ENCODE measurements at regions not wholly inside any gene's neighbourhood (a gene's known extent, or its start where the extent isn't known, plus 50 kb on each side); places are given as distances from the start of the nearest gene placed in this dataset.

DNA sequence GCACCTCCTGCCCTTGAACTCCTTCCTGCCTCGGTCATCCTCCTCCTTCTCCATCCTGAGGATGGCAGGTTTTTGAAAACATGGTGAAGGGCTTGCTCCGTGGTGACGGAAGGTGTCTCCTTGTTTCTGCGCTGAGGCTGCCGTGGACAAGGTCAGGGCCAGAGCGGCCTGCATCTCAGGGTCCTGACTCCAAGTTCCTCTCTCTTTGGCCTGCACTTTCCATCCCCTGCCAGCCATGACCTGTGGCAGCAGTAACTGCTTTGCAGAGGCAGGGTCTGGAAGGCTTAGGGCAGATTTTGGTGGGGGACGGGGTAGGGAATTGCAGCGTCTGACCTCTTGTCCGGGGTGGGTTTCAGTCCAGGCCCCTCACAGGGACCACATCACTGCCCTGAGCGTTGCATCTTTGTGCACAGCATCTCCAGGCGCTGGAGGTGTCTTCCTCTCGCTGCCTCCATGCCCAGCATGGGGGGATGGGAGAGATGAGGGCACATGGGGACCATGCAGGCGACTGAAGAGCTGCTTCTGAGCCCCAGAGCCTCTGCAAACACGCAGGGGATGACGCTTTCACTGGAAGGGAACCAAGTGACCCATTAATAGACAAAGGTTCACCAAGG is 216.8 kb downstream of the TEX29 start:
- no peak for DNase-seq (ENCODE audit: low spot score)

GRCh38 chr13:111537843-111538499 is 217.5 kb downstream of the TEX29 start:
- DNase-seq (ENCODE audit: low spot score) = no peak

- DNase-seq (ENCODE audit: low spot score) = no peak
Measured at GRCh38 chr13:111539252-111539651, 218.8 kb downstream of the TEX29 start.

DNA sequence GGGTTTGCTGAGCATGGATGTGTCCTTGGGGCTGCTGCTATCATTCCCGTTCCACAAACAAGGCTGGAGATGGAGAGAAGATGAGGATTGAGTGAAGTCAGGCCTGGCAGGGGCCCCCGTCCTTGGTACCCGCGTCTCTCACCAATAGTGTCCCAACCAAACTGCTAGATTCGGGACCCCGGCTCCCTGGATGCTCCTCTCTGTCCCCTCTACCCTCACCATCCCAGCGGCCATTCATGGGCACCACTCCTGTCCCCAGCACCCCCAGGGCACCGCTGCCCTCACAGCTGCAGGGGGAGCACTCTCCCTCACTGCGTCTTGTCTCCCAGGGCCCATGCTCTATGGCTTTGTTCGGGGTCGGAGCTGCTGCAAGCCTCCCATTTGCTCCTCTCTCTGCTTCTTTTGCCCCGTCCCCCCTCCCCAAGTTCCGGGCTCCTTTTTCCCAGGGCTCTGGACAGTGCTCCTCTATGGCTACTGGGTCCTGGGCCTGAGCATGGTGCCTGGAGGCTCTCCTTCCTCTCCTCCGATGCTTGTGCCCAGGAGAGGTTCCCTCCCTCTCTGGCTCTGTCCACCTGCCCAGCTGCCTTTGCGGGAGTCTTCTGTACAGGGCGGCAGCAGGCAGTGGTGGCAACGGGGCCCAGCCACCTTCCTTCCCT is 219.5 kb downstream of the TEX29 start:
- DNase-seq (ENCODE audit: low spot score) = no peak

DNA sequence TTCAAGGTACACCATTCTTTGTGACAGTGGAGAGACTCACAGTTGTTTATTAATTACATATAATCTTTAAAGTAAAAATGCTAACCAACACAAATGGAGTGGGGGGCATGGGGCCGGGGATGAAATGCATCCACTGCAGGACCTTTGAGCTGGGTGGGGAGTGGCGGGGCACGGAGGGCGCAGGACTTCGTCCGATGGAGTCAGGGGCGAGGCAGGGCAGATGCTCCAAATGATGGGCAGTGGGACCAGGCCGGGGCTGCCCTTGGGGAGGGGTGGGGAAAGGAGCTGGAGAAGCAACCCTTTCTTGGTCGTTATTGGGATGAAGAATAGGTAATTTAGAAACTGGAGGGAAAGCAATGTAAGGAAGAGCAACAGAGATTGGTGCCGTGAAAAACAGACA is 220.0 kb downstream of the TEX29 start:
- no peak for DNase-seq (ENCODE audit: low spot score)

DNA sequence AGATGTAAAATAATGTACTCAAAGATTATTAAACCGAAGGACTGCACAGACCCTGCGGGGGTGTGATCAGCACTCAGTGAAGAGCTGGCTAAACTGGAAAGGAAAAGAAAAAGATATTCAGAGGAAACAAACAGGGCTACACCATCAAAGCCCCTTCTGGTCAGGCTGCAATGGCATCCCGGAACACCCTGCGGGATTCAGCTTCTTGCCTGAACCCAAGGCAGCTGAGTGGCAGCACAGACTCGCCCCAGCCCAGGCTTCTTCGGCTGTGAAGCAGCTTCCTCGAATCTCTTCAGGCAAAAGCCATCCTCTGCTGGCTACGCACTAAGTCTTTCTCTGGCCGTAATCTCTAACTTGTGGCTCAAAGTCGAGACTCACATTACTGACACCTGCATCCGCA is 220.9 kb downstream of the TEX29 start:
- DNase-seq (ENCODE audit: low spot score) = no peak

- DNase-seq (ENCODE audit: low spot score) = no peak
Measured at GRCh38 chr13:111541752-111542529, 221.5 kb downstream of the TEX29 start.

DNA sequence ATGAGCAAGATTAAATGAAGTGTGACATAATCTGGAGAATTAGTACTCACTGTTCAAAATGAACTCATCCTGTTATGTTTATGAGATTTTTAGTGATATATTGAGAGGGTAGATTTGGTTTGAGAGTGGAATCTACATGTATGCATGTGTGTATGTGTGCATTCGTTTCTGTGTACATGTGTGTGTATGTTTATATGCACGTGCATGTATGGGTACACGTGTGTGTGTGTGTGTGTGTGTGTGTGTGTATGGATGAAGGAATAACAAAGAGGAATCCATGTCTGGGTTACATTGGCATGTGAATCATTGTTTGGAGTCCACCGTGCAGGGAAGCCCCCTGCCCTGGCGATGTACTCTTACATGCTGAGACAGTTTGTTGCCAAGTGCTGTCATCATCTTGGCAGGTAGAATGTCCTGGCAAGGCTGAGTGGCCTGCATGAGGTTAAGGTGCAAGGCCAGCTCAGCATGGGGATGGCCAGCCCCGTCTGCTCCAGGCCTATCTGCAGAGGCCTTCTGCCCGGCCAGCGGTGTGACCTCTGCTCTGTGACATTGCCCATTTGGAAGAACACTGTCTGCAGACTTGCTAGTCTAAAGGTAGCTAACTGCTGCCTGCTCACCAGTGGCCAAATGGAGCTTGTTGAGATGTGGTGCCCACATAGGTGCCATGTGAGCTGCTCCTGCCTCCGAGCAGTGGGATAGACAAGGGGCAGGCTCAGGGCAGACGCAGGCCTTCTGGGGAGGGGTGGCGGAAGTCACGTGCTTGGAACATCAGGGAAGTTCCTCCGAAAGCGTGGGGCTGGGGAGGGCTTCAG is 222.3 kb downstream of the TEX29 start:
- no peak for DNase-seq (ENCODE audit: low spot score)

DNA sequence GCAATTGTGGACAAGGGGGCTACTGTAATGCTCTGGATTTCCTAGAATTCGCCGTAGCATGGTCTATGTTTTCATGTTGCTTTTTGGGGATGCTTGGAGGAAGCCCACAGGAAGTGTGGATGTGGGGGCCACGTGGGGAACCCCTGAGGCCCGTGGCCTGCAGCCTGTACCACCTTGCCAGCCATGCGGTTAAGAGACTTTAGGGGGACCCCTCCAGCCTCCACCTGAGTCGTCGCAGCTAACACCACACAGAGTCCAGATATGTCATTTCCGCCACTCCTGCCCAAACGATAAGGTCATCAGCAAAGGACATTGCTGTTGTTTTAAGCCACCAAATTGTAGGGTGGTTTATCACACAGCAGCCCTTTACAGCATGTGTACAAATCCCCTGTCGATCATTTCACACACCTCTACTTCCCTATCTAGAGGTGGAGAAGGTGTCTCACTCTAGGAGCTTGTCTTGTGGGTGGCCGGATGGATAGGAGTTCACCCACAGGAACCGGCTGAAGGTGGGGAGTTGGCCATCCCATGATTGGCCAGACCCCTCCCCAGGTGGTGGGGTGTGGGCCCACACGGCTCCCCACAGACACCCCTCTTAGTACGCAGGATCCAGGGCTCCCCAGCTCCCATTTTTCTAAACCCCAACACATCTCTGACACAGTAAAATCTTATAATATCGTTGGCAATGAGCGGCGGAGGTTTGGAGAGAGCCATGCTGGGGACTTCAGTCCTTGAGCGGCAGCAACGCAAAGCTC is 226.7 kb downstream of the TEX29 start:
- DNase-seq (ENCODE audit: low spot score) = no peak

- no peak for DNase-seq (ENCODE audit: low spot score)
Measured at GRCh38 chr13:111547726-111548273, 227.4 kb downstream of the TEX29 start.

GRCh38 chr13:111548301-111548700 is 227.9 kb downstream of the TEX29 start:
- no peak for DNase-seq (ENCODE audit: low spot score)

GRCh38 chr13:111548805-111549204 is 228.4 kb downstream of the TEX29 start:
- no peak for DNase-seq (ENCODE audit: low spot score)

- DNase-seq (ENCODE audit: low spot score) = no peak
Measured at GRCh38 chr13:111549464-111549863, 229.0 kb downstream of the TEX29 start.

DNA sequence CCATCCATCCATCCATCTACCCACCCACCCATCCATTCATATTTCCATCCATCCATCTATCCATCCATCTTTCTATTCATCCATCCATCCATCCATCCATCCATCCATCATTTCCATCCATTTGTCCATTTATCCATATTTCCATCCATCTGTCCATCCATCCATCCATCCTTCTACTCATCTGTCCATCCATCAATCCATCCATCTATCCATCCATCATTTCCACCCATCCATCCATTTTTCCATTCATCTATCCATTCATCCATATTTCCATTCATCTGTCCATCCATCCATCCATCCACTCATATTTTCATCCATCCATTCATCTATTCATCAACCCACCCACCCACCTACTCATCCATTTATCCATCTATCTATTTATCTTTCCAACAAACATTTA is 229.6 kb downstream of the TEX29 start:
- DNase-seq (ENCODE audit: low spot score) = no peak

DNA sequence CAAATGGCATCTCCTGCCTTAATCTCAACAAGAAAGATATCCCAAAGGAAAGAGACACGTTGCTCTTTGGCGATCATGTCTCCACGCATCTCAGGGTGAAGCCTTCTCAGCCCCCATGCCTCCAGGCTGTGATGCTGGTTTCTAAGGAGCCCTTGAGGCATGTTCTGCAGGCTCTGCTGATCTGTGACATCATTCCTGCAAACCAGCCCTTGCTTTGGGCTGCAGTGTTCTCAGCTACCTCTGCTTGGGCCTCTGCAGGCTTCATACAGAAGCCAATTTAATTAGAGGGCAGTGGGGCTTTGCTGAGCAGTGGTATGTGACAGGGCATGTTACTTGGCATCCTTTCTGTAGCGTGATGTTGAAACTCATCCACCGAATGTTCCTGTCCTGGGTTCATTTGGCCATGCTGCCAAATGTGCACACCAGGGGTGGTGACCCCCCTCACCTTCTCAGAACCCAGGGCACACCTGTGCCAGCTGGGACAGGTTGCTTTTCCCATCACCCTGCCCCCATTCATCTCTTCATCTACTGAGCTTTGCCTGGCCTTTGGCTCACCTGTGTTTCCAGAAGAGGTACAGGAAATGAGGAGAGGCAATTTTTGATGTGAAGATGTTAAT is 230.9 kb downstream of the TEX29 start:
- no peak for DNase-seq (ENCODE audit: low spot score)

DNA sequence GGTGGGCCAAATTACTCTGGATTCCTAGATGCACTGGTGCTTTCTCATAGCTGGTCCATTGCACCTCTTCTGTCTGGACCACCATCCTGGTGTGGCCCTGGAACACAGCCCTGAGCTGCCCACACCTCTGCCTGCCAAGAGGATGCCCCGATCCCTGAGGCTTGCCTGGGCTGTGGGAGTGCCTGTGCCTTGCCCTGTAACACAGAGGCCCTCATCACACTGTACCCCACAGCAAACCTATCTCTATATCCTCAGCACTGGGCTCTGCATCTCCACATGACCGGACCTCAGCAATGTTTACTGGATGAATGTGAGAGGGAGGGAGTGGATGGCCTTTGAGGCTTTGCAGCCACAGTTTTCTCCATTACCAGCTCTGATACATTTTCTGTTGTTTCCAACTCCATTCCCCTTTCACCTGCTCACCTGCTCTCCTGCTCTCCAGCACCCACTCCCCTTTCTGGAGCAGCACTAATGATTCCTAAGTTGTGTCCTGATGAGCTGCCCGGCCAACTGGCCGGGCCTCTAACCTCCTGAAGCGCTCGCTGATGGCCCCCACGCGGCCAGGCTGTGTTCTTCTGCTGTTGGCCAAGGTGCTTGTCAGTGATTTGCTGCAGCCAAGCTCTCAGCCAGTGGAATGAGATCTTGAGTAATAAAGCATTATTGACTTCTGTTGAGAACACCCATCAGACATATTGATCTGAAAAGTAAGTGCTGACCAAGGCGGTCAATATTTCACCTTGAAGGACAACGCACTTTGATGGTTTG is 232.6 kb downstream of the TEX29 start:
- no peak for DNase-seq (ENCODE audit: low spot score)

DNA sequence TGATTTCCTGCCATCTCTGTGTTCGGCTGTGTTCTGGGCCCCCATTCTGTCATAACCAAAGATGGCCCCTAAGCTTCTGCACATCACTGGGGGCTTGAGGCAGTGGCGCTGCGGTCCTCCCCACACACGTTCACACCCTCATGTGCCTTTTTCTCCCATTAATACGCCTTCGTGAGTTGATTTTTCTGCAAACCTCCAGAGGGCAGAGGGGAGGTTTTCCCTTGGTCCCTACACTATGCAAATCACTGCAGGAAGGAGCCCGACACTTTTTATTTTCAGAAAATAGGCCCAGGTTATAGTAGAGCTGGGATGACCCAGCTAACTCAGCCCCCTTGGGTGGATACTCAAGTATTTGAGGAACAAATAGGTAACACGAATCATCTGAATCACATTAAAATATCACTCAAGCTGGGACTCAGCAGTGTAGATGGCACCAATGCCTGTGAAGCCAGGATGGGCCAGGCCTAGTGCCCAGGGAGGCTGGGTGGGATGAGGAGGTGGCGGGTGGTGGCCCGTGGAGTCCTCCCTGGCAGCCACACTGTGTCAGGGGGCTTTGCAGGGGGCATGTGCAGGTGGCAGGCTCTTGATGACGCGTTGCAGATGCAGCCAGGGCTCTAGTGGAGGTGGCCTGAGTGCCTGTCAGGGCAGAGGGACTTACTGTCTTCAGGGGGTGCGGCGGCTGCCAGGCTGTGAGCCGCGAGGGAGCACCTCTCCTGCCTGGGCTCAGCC is 234.3 kb downstream of the TEX29 start:
- no peak for DNase-seq (ENCODE audit: low spot score)

DNA sequence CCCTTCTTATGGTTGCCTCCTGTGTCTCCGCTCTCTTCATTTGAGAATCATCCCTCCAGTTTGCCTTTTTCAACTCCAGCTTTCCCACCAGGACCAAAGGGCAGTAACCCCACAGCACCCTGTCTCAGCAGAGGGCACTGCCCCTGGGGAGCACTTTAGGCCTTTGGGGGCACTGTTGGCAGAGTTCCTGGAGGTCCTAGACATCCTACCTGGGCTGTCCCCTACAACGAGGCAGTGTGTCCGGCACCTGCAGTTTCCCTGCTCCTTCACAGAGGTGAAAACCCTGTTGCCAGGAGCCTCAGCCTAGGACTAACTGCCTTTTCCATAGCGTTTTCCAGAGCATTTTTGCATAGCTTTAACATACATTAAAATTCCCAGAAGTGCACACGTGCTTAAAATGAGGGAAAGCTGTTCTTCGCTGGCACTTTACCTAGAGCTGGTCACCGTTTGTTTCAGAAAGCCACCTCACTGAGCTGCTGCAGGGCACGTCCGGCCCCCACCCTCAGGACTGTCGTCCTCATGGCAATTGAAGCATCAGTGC is 234.9 kb downstream of the TEX29 start:
- DNase-seq (ENCODE audit: low spot score) = no peak

All from ureter (tissue), 1 donor.